ENCODE measurements at regions not wholly inside any gene's neighbourhood (a gene's known extent, or its start where the extent isn't known, plus 50 kb on each side); places are given as distances from the start of the nearest gene placed in this dataset.

DNA sequence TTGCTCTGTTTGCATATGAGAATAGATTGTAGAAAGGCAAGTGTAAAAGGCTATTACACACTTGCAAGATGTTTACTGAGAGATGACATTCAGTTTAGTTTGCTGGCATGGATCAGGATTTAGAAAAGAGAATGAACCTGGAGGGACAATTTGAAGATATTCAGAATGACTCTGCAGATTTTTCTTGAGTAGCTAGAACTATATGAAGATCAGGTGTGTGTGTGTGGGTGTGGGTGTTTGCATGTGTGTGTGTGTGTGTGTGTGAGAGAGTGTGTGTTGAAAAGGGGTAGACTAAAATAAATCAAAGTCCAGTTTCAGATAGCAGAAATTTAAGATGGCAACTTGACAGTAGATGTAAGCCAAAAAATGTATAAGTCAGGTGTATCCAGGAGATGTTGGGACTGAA is 74.0 kb upstream of the ANXA1 start:
- TF ChIP-seq POLR2A (IDR thresholded peaks at IDR 0.05; ENCODE audit: low read depth, low read length) (no peak), POLR2AphosphoS5 (IDR thresholded peaks at IDR 0.05; ENCODE audit: low read depth, low read length) (no peak)
